GM19395 (cell line): ENCODE measurements at regions not wholly inside any gene's neighbourhood (a gene's known extent, or its start where the extent isn't known, plus 50 kb on each side); places are given as distances from the start of the nearest gene placed in this dataset.

Experiments
- ATAC-seq: cut with Tn5 transposase; IDR thresholded peaks from one replicate; pipeline ENCODE4 v1.9.1; 2021; ENCODE audit warnings: mild to moderate bottlenecking, moderate library complexity; ENCODE audit not compliant: unreplicated experiment

DNA sequence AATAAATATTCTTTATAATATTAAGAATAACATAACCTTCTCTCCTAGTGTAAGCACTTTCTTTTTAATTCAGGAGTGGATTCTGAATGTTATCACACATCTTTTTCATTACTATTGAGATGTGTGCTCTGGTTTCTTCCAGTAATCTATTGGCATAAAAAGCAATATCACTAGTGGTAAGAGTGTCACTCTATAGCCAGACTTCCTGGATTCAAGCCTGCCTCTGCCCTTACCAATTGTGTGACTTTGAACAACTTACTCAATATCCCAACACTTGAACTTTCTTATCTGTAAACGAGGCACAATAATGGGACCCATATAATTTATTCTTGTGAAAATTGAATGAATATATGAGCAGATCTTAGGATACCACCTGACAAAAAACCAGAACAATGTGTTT is 71.0 kb downstream of the SEM1 start:
- no peak for ATAC-seq

DNA sequence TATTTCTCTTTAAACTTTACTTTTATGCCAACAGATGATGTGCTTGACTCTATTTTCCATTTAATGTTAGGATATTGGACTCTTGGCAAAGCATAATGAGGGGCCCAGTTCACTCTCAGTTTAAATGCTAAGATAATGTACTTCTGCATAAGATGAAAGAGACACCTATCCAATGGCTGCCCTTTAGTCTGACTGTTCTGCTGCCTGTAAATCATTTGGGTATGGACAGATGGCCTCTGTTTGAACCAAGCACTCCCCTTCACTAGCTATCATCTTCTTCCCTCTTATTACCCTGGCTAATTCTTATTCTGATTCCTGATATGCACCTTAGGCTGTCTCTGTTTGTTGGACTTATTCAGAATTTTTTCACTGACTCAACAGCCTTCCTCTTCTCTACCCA is 72.1 kb downstream of the SEM1 start:
- no peak for ATAC-seq

DNA sequence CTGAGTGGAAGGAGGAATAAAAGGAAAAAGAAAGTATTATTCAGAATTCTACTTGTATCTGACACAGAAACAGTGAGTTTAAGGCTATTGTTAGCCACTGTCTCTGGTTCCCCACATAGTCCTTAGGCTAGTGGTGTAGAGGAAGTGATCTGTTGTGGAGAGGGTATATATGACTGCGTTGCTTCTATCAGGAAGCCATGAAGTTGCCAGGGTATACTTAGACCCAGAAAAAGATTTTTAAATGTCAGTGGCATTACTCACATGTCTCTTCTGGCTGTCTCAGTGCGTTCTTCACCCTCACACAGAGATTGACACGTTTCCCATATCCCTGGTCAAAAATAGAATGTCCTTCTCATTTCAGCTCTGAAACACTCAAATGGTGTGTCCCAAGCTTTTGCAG is 72.7 kb downstream of the SEM1 start:
- no peak for ATAC-seq

DNA sequence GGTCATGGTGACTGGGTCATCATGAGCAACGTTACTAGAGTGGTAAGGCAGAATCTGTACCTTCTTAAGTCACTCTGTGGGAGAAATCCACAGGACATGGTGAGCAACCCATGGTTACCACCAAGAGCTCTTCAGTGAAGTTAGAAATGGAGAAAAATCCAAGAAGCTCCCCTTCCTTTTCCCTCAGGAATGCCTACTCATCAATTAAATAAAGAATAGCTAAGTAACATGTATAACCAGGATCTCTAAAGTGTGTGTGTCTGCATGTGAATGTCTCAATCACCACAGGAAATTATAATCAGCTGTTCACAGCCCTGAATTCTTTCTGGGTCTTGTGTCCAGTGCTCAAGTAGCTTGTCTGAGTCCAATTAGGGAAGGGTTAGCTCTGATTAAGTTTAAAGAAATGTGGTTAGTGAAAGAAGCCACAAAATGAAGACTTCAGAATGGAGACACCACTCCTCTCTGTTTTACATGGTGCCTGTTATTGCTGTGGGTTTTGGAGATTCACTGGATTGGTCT is 73.2 kb downstream of the SEM1 start:
- no peak for ATAC-seq

DNA sequence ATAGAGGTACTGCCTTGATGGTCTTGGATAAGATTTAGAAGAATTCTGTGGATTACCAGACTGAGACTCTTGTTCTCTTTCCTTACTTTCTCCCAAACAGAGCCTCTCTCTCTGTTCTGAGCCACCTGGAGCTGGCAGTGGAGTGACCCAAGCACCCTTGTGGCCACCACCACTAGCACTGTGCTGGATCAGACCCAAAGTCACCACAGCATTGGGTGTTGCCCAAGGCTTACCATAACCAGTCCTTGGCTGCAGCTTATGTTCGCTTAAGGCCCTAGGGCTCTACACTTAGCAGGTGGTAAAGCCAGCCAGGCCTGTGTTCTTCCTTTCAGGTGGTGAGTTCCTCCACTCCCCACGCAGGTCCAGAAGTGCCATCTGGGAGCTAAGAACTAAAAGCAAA is 79.8 kb downstream of the SEM1 start:
- ATAC-seq, result no peak

DNA sequence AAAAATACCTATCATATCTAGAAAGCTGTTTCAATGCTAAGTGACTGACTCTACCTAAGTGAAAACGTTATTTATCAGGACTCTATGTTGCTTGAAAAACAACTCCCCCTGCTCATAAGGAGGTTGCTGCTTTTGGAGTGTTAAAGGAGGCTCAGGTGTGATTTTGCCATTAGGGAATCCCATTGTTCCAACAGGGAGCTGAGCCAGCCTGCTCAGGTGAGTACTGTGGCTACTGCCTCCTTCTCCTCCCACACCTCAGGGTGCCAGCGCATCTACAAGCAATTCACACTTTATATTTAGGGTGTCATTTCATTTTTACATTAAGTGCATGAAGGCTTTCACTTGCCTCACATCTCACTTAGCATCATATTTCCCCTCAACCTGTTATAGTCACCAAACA is 84.7 kb downstream of the SEM1 start:
- ATAC-seq, result no peak

DNA sequence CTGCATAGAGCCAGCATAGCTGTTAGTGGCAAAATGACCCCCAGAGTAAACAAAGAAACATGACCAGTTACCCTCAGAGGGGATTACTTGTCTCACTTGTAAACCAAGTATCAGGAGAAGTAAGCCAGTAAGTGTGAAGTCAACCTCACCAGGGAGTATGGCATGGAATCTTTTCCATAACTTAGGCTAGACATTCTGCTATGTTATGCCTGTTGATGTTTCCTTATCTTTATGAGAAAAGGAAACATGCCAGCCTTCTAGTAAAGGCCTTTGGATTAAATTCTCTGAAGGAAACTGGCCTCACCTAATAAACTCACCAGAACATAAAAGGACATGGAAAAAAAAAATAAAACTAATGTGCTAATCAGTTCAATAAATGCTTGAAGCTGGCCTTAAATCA is 87.7 kb downstream of the SEM1 start:
- no peak for ATAC-seq

DNA sequence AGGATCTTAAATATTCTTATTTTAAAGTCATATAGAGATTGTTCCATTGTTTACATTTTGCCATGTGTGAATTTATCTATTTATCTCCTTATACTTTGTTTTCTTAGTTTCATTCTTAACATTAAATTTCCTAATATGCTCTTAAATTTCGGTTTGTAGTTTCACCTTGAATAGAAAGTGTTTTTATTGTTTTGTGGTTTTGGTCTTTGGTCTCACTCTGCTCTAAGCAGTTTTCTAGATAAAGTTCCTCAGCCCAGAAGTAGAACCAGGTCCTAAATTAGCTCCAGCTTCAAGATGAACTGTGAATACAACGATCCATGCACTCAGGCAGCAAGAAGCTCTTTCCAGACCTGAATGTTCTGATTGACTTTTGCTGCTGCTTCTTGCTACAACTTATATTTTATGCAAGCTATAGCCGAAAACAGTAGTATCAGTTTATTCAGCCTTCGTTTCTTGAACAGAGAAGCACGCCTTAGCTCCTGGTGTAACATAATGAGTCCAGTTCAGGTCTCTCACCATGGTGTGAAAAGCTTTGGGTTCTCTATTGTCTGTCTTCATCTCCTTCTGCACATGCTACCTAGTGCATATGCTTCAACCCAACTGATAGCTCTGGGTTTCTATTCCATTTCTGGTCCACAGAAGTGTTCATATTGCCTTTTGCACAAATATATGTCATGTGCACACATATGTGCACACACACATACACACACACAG is 95.3 kb downstream of the SEM1 start:
- ATAC-seq, result peak; percentile 81

DNA sequence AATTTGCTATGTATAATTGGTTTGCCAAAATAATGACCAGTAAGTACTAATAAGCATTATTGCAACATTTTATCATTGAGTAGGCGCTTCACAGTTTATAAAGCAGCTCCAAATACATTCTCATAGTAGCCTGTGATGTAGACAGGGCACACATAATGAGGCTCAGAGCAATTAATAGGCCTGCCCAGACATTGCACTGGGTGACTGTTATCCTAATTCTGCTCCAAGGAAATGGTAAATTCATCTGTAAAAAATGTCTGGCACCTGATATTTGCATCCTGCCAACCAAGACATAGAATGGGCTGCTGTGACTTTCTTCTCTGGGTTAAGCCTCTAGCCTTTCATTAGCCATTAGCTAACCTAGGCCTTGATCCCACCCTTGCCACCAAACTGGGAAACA is 97.6 kb downstream of the SEM1 start:
- no peak for ATAC-seq

DNA sequence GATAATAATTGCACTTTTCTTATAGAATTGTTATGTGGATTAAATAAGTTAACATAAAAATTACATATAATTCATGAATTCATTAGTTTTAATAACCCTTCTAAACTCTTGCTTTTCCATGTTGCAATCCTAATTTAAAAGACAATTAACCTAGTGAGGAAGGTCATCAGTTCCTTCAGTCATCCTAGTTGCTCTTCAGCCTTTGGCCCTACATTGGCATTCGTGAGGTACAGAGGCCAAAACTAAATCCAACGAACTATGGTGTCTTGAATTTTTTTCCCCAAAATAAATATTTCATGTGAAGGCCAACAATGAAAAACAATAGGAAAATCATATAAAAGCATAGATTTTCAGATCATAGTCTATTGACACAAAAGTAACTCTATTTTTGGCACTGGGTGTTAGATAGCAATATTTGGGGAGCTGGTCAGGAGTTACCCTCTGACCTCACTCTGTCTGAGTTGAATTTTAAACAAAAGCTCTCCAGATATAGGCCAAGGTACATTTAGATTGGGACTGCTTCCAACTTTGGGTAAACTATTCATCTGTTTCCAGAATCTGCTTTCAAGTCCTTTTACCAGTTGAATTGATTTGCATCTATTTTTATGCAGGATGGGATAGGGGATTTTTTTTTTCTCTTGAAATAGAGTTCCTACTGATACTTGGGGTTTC is 104.5 kb downstream of the SEM1 start:
- no peak for ATAC-seq

DNA sequence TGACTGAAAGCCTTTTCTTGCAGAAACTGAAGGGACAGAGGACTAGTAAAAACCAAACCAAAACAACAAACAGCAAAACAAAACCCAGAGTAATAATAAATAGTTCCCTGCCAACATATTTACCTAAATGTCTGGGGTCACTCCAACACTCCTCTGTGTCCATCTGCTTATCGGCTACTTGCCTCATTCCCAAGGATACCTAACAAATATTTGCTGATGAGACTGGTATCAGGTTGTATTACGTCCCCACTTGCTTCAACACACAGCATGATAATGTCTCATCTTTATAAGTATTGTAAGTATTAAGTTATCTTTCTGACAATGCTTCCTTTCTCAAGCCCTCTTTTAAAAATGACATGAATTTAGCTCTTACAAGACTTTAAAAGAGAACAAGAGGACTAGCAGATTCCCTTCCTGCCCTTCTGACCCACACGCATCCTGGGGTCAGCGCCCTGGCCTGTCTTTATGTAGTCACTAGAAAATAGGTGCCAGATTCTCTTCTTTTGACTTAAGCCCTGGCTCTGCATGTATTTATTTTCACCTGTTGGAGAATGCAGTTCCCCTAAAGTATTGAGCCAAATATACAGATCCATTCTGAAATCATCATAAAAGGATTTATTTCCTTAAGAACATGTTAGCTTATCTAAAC is 110.2 kb downstream of the SEM1 start:
- ATAC-seq, result no peak

DNA sequence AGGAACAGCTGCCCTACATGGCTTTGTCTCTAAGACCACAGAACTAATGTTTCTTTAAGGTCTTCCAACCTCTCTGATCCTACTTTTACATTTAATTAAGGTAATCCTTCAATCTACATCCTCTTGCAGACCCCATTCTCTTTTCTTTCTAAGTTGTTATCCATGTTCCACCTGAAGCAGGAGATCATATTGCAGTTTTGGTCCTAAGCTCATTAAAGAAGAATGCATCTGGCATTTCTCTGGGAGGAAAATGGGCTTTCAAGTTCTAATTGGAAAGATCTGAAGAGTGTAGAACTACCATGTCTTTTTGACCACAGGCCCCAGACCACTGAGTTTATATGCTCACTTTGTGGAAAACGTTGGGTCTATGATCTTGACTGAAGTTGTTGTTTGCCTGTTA is 111.2 kb downstream of the SEM1 start:
- ATAC-seq, result no peak

DNA sequence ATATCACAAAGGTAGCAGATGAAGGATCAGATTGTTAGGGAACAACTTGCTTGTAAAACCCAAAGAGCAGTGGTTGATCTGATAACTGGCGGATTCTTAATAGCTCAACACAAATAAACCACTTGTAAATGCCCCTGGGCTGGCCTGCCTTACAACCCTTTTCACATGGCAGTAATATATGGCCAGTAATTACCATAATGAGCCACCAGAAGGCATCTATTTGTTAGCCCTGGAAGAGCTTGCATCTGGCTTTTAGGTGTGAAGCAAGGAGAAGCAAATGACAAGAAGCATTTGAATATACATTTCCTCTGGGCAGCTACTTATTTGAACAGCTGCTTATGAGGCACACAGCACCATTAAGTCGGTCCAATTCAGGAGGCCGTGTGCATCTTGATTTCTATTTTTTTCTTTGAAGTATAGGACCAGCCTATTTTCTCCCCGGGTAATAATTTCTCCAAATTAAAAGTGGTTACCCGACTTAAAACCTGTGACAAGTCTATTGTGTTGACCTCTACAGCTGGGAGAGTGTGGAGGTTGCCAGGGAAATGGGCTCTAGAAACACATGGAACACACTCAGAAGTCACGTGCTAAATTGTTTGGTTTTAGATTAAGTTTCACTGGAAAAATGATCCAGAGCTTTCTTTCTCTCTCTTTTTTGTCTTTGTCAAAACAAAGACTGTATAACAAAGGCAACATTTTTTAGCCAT is 113.4 kb downstream of the SEM1 start:
- ATAC-seq, result no peak

DNA sequence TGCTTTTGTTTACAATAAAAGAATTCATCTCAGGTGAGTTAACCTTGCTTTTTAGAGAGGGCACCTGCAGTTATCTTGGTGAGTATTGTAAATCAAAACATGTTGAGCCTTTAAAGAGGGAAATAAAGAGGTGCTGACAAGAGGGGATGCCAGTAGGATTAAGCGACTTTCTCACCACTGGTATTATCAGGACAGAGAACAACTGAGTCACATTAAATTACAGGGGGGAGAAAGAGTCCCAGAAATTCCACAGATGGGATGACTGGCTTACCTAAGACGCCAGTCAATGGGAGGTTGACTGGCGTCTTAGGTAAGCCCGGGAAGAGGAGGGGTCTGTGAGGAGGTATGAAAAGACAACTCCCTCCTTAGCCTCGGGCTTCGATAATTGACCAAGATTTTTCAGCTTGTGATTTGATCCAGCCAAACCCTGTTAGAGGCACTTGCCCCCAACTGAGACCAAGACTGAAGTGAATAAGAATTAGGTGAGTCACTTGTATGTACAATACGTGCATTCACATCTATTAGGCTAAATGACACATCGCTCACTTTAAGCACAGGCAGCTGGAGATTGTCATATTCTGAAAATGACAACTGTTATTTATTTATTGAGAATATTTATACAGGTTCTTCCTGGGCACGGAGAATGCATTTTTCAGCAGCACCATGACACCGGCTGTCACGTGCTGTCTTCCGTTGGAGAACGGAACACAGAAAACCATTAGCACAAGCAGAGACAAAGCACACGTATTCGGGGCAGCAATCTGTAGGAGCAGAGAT is 117.6 kb downstream of the SEM1 start:
- ATAC-seq, result no peak

DNA sequence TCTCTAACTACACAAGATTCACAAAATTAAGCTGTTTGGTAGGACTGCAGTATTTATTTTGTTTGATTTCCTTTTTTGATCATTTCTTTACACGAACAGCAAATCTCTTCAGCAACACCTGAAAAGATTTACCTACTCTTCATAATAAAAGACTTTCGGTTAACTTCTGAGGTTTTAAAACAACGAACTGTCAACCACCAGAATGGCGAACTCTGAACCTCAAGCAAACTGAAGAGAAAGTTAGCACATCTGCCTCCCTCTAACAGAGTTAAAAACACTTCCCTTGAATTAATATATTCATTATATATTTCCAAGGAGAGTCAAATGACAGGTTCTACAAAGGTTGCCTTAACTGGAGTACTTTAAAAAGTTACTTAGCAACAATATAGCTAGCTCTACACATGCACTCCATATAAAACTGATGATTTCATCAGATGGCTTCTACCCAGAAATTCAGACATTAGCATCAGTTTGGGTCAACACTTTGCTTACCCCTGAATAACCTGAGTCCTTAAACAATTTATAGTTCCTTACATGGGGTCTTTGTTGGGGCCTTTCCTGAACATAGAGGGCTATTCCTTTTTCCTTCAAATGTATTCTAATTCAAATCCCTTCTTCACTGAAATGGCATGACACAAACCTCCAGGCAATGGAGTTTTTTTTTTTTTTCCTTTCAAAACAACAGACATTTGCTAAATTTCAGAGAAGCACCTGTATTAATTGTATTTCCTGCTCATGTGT is 118.3 kb downstream of the SEM1 start:
- ATAC-seq, result no peak

DNA sequence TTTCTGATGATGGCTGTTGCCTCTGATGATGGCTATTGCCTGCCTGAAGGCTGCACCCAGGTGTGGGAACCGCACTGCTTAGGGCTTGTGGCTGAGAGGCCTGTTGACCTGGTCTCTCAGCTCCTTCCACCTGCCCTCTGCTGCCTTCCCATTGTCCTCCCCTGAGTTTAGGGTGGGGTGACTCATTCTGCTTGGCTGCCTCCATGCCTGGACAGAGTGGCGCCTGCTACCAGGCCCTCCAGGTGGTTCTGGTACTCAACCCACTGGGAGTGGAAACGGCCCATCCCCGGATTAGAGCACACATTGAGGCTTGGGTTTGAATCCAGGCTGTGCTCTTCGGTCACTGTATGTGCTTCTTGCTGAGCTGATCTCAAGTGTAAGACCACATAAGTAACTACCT is 120.6 kb downstream of the SEM1 start:
- ATAC-seq, result no peak

DNA sequence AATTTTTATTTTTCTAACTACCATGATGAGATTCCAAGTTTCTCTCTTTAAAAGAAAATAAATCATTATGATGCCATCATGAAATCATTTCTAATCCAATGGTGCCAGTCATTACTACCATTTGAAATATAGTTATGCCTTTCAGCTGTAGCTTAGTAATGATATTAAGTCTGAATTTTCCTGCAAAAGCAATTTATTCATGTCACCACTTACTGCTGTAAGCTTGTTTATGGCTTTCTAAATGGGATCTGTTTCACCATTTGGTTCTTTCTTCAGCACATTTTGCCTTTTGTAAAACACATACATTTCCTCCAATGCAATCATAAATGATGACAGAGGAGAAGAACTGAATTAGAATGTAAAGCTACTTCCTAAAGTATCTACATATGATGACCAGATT is 130.5 kb downstream of the SEM1 start:
- no peak for ATAC-seq

DNA sequence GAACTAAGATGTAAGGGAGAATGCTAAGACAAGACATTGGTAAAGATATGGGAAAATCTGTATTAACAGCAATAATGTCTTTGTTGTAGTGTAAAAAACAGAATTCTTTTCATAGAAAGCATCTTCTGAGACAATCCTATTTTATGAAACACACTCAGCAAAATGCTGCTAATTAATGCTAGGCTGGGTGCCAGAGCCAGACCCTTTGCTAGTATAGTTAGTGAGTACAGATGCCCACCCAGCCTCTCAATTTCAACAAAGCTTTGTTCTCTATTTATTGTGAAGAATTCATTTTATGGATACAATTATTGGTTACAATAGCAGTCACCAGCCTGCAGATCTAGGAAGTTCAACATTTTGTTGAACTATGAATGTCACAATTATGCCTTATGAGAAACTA is 131.0 kb downstream of the SEM1 start:
- no peak for ATAC-seq

DNA sequence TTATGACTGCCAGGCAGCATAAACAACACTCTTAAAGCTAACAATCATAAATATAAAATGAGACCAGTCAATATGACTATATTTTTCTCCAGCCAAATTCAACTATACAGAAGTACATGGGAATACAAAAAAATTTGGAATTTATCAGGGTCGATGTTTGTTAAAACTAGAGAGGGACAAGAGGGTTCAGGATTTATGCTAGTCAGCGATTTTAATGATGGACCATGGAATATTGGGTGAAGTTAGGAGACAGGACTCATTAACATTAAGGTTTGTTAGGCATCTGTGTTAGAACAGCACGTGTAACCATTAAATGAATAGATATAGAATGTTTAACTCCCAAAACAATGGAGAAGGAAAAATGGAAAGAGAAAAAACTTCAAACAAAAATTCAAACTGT is 146.2 kb downstream of the SEM1 start:
- no peak for ATAC-seq

DNA sequence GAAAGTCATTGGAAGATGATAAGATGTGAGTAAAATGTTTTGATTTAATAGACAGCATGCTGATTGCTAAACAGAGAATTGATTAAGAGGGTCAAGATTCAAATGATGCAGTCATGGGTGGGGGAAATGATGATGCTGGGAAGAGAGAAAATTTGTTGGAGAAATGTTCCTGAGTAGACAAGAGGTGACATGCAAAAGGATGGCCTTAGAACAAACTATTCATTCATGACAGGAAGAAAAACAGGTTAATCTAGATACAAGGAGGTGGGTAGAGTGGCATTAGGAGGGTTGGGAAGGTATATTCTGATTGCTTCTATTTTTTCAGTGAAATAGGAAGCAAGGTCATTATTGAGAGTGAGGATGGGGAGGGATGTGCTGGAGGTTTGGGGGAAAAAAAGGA is 146.7 kb downstream of the SEM1 start:
- ATAC-seq, result no peak
